Mucosa of descending colon (tissue), 3 donors: ENCODE measurements at regions not wholly inside any gene's neighbourhood (a gene's known extent, or its start where the extent isn't known, plus 50 kb on each side); places are given as distances from the start of the nearest gene placed in this dataset.
"Not testable (repeated sequence)": the region's sequence is repeated elsewhere in the genome, so short reads cannot be mapped to it uniquely, and the experiment has no call there.

Source experiments
- ATAC-seq: fragments of 200-7000 bp; cut with Tn5 transposase; one replicate; pipeline ENCODE4 v1.9.1; 2020; ENCODE audit warnings: mild to moderate bottlenecking, moderate library complexity
- DNase-seq, 3 donors: peaks; one replicate each; pipeline ENCODE4 v3.0.0-alpha.2; 2020
- H3K36me3 ChIP-seq: fragments of 200-600 bp; one replicate; pipeline ENCODE4 v1.8.0; 2021; ENCODE audit warnings: low read depth, mild to moderate bottlenecking
- H3K4me1 ChIP-seq: fragments of 200-600 bp; one replicate; pipeline ENCODE4 v1.8.0; 2021; ENCODE audit warnings: low read depth, mild to moderate bottlenecking
- H3K4me3 ChIP-seq: fragments of 200-600 bp; one replicate; pipeline ENCODE4 v1.8.0; 2021; ENCODE audit warnings: mild to moderate bottlenecking
- H3K9me3 ChIP-seq: fragments of 200-600 bp; one replicate; pipeline ENCODE4 v1.8.0; 2021; ENCODE audit warnings: mild to moderate bottlenecking
- CTCF ChIP-seq: fragments of 200-600 bp; IDR thresholded peaks from one replicate; pipeline ENCODE4 v1.8.0; 2022; ENCODE audit warnings: antibody characterized with exemption, mild to moderate bottlenecking
- intact Hi-C, 2 donors: fragments of 100-400 bp; cut with DNase I in 1 of 2; cut with micrococcal nuclease in 1 of 2; formaldehyde crosslinking; loops; one replicate each; pipeline versions ENCODE4 v1.11.0 to v1.11.1; 2022; cut with DNase I, micrococcal nuclease
- donor health status: DM: no; HTN: no; CAD: no; lungs with moderate emphysema.
- donor health status: DM: no; HTN: no; CAD: no.
- donor health status: DM: no; HTN: yes; CAD: no.

- Histone ChIP-seq H3K4me1 (no peaks in the 10 kb centered on the region), H3K36me3 (no peaks in the 10 kb centered on the region), H3K4me3 (no peak overlapping the region), H3K9me3 (peaks cover 2% of the 10 kb centered on the region)
- no peak for TF ChIP-seq CTCF
- intact Hi-C loops: no loop called here
- DNase-seq (no peak), ATAC-seq (no peak)
Measured at GRCh38 chr3:145024700-145025099, 1053.1 kb downstream of the DIPK2A start.

GRCh38 chr3:145027186-145027585, 1055.6 kb downstream of the DIPK2A start:
- DNase-seq, H3K4me1 ChIP-seq, H3K36me3 ChIP-seq, intact Hi-C loops, H3K9me3 ChIP-seq, H3K4me3 ChIP-seq, ATAC-seq: not testable (repeated sequence)

GRCh38 chr3:145032791-145033190, 1061.2 kb downstream of the DIPK2A start:
- H3K4me3 ChIP-seq: no peak overlapping the region
- H3K36me3 ChIP-seq: no peaks in the 10 kb centered on the region
- DNase-seq: no peak
- intact Hi-C loops: no loop called here
- no peak for TF ChIP-seq CTCF
- no peaks in the 10 kb centered on the region for H3K4me1 ChIP-seq
- no peaks in the 10 kb centered on the region for H3K9me3 ChIP-seq
- no peak for ATAC-seq

GRCh38 chr3:145035682-145036081, 1064.1 kb downstream of the DIPK2A start:
- Histone ChIP-seq H3K36me3 (no peaks in the 10 kb centered on the region), H3K4me3 (no peak overlapping the region), H3K9me3 (no peaks in the 10 kb centered on the region), H3K4me1 (no peaks in the 10 kb centered on the region)
- intact Hi-C loops: no loop called here
- no peak for TF ChIP-seq CTCF
- ATAC-seq (no peak), DNase-seq (no peak)

- DNase-seq, intact Hi-C loops, H3K36me3 ChIP-seq, H3K9me3 ChIP-seq, H3K4me3 ChIP-seq, ATAC-seq, H3K4me1 ChIP-seq: not testable (repeated sequence)
Measured at GRCh38 chr3:145054055-145054454, 1082.4 kb downstream of the DIPK2A start.

- Histone ChIP-seq H3K4me3 (no peak overlapping the region), H3K9me3 (peaks cover 4% of the 10 kb centered on the region), H3K36me3 (no peaks in the 10 kb centered on the region), H3K4me1 (no peaks in the 10 kb centered on the region)
- no peak for TF ChIP-seq CTCF
- intact Hi-C loops: no loop called here
- DNase-seq: no peak
- no peak for ATAC-seq
Measured at GRCh38 chr3:145055375-145056076, 1083.9 kb downstream of the DIPK2A start.

- ATAC-seq (no peak), DNase-seq (no peak)
- Histone ChIP-seq H3K36me3 (no peaks in the 10 kb centered on the region), H3K4me3 (no peak overlapping the region), H3K9me3 (peaks cover 24% of the 10 kb centered on the region), H3K4me1 (no peaks in the 10 kb centered on the region)
- intact Hi-C loops: no loop called here
- no peak for TF ChIP-seq CTCF
Measured at GRCh38 chr3:145058483-145058882, 1086.9 kb downstream of the DIPK2A start.
